HG03196 (cell line): ENCODE measurements at regions not wholly inside any gene's neighbourhood (a gene's known extent, or its start where the extent isn't known, plus 50 kb on each side); places are given as distances from the start of the nearest gene placed in this dataset.

Experiments
- ATAC-seq: cut with Tn5 transposase; IDR thresholded peaks from one replicate; pipeline ENCODE4 v1.9.1; 2021; ENCODE audit not compliant: unreplicated experiment

GRCh38 chr3:117063930-117064329, 354.4 kb downstream of the TUSC7 start:
- no peak for ATAC-seq

- ATAC-seq = no peak
Observed at GRCh38 chr3:117068301-117068700, 358.7 kb downstream of the TUSC7 start.

GRCh38 chr3:117074826-117075225, 365.2 kb downstream of the TUSC7 start:
- no peak for ATAC-seq

GRCh38 chr3:117079997-117080396, 370.4 kb downstream of the TUSC7 start:
- ATAC-seq = no peak

- ATAC-seq = no peak
Observed at GRCh38 chr3:117080872-117081271, 371.3 kb downstream of the TUSC7 start.

GRCh38 chr3:117084277-117084676, 374.7 kb downstream of the TUSC7 start:
- ATAC-seq = no peak

- ATAC-seq = no peak
Observed at GRCh38 chr3:117084739-117085270, 375.2 kb downstream of the TUSC7 start.

- no peak for ATAC-seq
Observed at GRCh38 chr3:117091676-117092075, 382.1 kb downstream of the TUSC7 start.

- ATAC-seq = no peak
Observed at GRCh38 chr3:117096549-117096948, 387.0 kb downstream of the TUSC7 start.

GRCh38 chr3:117097351-117097750, 387.8 kb downstream of the TUSC7 start:
- no peak for ATAC-seq

GRCh38 chr3:117101697-117102096, 392.1 kb downstream of the TUSC7 start:
- no peak for ATAC-seq

- no peak for ATAC-seq
Observed at GRCh38 chr3:117102426-117102825, 392.8 kb downstream of the TUSC7 start.

- no peak for ATAC-seq
Observed at GRCh38 chr3:117103675-117104074, 394.1 kb downstream of the TUSC7 start.

- ATAC-seq = no peak
Observed at GRCh38 chr3:117104381-117104780, 394.8 kb downstream of the TUSC7 start.

- no peak for ATAC-seq
Observed at GRCh38 chr3:117104792-117105191, 395.2 kb downstream of the TUSC7 start.

GRCh38 chr3:117105686-117106085, 396.1 kb downstream of the TUSC7 start:
- no peak for ATAC-seq

- ATAC-seq = no peak
Observed at GRCh38 chr3:117106396-117106795, 396.8 kb downstream of the TUSC7 start.

GRCh38 chr3:117107946-117108345, 398.4 kb downstream of the TUSC7 start:
- no peak for ATAC-seq

- ATAC-seq = no peak
Observed at GRCh38 chr3:117109178-117109577, 399.6 kb downstream of the TUSC7 start.

- no peak for ATAC-seq
Observed at GRCh38 chr3:117114517-117115265, 405.1 kb downstream of the TUSC7 start.

GRCh38 chr3:117117188-117117936, 407.8 kb downstream of the TUSC7 start:
- no peak for ATAC-seq

GRCh38 chr3:117118604-117119003, 409.0 kb downstream of the TUSC7 start:
- ATAC-seq = no peak
